ENCODE measurements at regions not wholly inside any gene's neighbourhood (a gene's known extent, or its start where the extent isn't known, plus 50 kb on each side); places are given as distances from the start of the nearest gene placed in this dataset.

GRCh38 chr5:155886311-155887031 lies 440.5 kb upstream of the SGCD start:
- H3K9me3 ChIP-seq: no peaks in the 10 kb centered on the region
- H3K4me1 ChIP-seq: no peaks in the 10 kb centered on the region
- intact Hi-C loops (cut with DNase I; ENCODE audit: low total_unique reads): no loop called here
- no peaks in the 10 kb centered on the region for H3K27me3 ChIP-seq (replicated peaks in 1 of 7)
- H3K36me3 ChIP-seq: no peaks in the 10 kb centered on the region
- DNase-seq: no peak
- H3K4me3 ChIP-seq: no peak overlapping the region
- 81 to 88% (median 86%) methylated on average over 13 of the region's 13 CpGs for WGBS, 5 donors
- TF ChIP-seq POLR2AphosphoS5 (IDR thresholded peaks at IDR 0.05) (no peak), CTCF (IDR thresholded peaks at IDR 0.05 in 8 of 11, conservative IDR thresholded peaks at IDR 0.05 in 3 of 11) (no peak), POLR2A (IDR thresholded peaks at IDR 0.05) (no peak)
- H3K27ac ChIP-seq: no peak overlapping the region

- Histone ChIP-seq H3K27ac (no peak overlapping the region), H3K4me3 (no peak overlapping the region), H3K36me3 (no peaks in the 10 kb centered on the region), H3K9me3 (no peaks in the 10 kb centered on the region), H3K4me1 (no peaks in the 10 kb centered on the region), H3K27me3 (replicated peaks in 1 of 7) (no peaks in the 10 kb centered on the region)
- no peak for TF ChIP-seq POLR2A (IDR thresholded peaks at IDR 0.05)
- no peak for TF ChIP-seq CTCF (IDR thresholded peaks at IDR 0.05 in 8 of 11, conservative IDR thresholded peaks at IDR 0.05 in 3 of 11)
- DNase-seq: no peak
- WGBS, 5 donors: 81 to 88% (median 86%) methylated on average over 2 of the region's 2 CpGs
- intact Hi-C loops (cut with DNase I; ENCODE audit: low total_unique reads): no loop called here
These were observed 431.5 kb upstream of the SGCD start for GRCh38 chr5:155895484-155895883.

GRCh38 chr5:155897761-155898160 lies 429.2 kb upstream of the SGCD start:
- no peaks in the 10 kb centered on the region for H3K9me3 ChIP-seq
- no peak for DNase-seq
- H3K36me3 ChIP-seq: no peaks in the 10 kb centered on the region
- H3K27ac ChIP-seq: no peak overlapping the region
- H3K27me3 ChIP-seq (replicated peaks in 1 of 7): no peaks in the 10 kb centered on the region
- no peaks in the 10 kb centered on the region for H3K4me1 ChIP-seq
- TF ChIP-seq CTCF (IDR thresholded peaks at IDR 0.05 in 8 of 11, conservative IDR thresholded peaks at IDR 0.05 in 3 of 11): no peak
- no peak for TF ChIP-seq POLR2A (IDR thresholded peaks at IDR 0.05)
- no peak for TF ChIP-seq POLR2AphosphoS5 (IDR thresholded peaks at IDR 0.05)
- WGBS, 5 donors: 73 to 80% (median 76%) methylated on average over 3 of the region's 3 CpGs
- intact Hi-C loops (cut with DNase I; ENCODE audit: low total_unique reads): no loop called here
- H3K4me3 ChIP-seq: no peak overlapping the region

- TF ChIP-seq POLR2A (IDR thresholded peaks at IDR 0.05) (no peak), POLR2AphosphoS5 (IDR thresholded peaks at IDR 0.05) (no peak), CTCF (IDR thresholded peaks at IDR 0.05 in 8 of 11, conservative IDR thresholded peaks at IDR 0.05 in 3 of 11) (no peak)
- Histone ChIP-seq H3K36me3 (no peaks in the 10 kb centered on the region), H3K27ac (no peak overlapping the region), H3K4me3 (no peak overlapping the region), H3K4me1 (no peaks in the 10 kb centered on the region), H3K9me3 (no peaks in the 10 kb centered on the region), H3K27me3 (replicated peaks in 1 of 7) (no peaks in the 10 kb centered on the region)
- intact Hi-C loops (cut with DNase I; ENCODE audit: low total_unique reads): no loop called here
- no peak for DNase-seq
These were observed 428.7 kb upstream of the SGCD start for GRCh38 chr5:155898284-155898683.

Data from spleen (tissue), 11 donors.